Stimulated activated CD4-positive, alpha-beta T cell treated with anti-CD3 and anti-CD28 coated beads, TNF-alpha, amount 100 ng/mL, for 24 hours (primary cell): ENCODE measurements at regions not wholly inside any gene's neighbourhood (a gene's known extent, or its start where the extent isn't known, plus 50 kb on each side); places are given as distances from the start of the nearest gene placed in this dataset.
"Not testable (repeated sequence)": the region's sequence is repeated elsewhere in the genome, so short reads cannot be mapped to it uniquely, and the experiment has no call there.

Experiments used
- DNase-seq, 3 experiments: peaks; one replicate each; pipeline ENCODE4 v3.0.0-alpha.2; 2020; ENCODE audit warnings: low read depth in 3 of 3

DNA sequence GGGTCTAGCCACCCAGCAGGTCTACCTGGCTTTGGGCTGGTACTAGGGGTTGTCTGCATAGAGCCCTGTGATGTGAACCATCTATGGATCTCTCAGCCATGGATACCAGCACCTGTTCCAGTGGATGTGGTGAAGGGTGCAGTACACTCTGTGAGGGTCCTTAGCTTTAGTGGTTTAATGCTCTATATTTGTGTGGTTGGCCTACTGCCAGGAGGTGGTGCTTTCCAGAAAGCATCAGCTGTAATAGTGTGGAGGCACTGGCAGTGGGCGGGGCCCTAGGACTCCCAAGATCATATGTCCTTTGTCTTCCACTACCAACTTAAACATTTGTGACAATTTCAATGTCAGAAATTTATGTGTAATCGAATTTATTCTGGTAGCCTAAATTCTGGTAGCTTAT, 1065.1 kb downstream of the RPIA start:
- not testable (repeated sequence) for DNase-seq

DNA sequence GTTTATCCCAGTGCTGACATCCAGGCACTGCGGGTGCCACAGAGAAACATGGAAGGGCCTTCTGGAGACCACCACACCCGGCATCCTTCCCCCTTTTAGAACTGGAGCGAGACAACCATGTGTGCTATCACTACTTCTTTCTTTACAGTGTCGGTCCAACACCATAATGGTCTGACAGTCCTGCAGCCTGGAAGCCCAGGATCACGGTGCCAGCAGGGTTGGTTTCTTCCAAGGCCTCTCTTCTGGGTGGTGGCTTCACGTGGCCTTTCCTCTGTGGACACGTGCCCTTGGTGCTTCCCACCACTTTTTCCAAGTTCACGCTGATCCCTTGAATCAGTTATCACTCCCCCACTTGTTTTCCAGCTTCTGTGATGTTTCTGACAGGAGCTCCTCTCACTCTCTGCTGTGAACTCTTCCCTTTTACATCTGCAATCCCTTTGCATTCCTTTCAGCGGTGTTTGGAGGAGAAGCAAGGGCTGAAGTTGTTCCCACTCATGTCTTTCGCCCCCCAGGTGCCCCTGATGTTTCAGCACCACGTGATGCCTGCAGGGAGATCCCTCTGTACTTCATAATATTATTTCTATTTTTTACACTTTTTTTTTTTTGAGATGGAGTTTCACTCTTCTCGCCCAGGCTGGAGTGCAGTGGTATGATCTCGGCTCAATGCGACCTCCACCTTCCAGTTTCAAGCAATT, 1067.0 kb downstream of the RPIA start:
- DNase-seq = not testable (repeated sequence)

DNA sequence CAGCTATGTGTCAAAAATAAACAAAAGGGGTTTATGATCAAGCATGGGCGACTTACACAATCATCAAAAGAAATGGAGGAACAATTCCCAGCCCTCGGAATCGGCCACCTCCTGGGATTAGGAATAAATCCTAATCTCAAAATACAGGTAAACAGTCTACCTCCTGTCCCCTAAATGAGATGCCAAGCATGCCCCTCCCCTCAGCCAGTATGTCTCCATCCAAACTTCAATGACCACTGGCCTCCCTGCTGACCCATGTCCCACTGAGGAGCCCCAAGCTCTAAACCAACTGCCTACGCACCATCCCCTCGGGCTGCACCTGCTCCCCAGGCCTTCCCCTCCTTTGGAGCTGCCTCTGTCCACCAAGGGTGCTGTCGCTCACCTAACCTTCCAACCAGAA, 1069.3 kb downstream of the RPIA start:
- DNase-seq = not testable (repeated sequence)

DNA sequence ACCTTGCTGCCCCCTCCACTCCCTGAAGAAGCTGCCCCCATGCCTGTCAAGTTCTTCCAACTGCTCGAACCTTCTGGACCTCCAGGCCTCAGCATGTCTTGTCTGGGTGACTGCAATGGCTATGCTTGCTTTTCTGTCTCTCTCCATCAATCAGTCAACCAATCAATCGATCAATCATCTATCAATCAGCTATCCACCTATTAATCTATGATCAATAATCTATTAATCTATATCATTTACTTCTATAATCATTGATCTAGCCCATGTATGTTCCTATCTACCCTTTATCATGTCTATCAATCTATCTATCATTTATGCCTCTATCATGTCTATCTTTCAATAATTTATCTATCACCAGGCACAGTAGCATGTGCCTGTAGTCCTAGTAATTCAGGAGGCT, 1069.7 kb downstream of the RPIA start:
- DNase-seq = not testable (repeated sequence)

DNA sequence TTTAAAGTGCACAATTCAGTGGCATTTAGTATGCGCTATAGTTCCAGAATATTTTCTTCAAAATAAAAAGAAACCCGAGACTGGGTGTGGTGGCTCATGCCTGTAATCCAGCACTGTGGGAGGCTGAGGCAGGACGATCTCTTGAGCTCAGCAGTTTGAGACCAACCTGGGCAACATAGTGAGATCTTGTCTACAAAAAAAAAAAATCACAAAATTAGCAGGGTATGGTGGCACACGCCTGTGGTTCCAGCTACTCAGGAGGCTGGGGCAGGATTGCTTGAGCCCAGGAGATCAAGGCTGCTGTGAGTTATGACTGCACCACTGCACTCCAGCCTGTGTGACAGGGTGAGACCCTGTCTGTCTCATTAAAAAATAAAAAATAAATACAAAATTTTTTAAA, 1070.4 kb downstream of the RPIA start:
- not testable (repeated sequence) for DNase-seq

DNA sequence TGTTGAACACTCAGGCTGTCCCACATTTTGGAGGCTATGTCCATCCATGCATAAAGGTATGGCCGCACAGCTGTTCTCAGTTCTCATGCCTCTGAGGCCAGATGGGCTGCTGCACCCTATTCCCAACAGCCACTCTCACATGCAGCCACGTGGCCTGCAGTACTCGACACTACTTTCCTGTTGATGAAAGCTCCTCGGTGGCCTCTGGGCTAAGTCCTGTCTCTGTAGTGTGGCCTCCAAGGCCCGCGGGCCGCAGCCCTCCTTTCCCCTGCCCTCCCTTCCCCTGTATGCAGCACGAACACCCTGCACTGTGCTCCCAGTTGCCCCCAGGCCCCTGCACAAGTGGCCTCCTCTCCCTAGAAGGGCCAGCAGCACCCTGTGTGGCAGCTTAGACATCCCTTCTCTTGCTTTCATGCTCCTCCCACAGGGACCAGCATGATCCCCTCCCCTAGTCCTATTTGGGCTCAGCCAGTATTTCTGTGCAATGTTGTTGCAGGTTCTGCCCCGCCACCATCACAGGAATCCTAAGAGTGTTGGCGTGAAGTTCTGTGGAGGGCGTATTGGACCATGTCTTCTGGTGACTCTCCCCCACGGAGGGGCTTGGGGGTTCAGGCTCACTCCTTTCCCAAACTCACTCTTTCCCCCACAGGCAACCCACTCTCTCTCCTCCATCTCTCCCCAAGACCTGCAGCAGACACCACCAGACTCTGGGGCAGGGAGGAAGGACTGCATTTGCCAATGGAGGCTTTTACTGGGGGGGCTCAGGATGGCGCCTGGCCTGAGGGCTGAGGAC, 1071.2 kb downstream of the RPIA start:
- DNase-seq = not testable (repeated sequence)

DNA sequence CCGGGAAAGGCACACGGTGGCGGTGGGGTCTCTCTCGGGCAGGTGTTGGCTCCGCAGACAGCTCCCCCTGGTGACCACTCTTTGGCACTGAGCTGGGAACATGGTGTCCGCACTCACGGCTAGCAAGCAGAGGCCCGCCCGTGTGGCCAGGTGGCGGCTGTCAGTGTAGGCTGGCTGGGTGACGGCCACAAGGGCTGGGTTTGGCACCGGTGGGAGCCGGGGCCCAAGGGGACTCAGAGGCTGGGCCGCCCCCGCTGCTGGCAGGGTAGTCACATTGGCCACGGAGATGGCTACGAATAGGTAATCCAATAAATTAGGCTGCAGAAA, 1071.7 kb downstream of the RPIA start:
- no peak for DNase-seq

DNA sequence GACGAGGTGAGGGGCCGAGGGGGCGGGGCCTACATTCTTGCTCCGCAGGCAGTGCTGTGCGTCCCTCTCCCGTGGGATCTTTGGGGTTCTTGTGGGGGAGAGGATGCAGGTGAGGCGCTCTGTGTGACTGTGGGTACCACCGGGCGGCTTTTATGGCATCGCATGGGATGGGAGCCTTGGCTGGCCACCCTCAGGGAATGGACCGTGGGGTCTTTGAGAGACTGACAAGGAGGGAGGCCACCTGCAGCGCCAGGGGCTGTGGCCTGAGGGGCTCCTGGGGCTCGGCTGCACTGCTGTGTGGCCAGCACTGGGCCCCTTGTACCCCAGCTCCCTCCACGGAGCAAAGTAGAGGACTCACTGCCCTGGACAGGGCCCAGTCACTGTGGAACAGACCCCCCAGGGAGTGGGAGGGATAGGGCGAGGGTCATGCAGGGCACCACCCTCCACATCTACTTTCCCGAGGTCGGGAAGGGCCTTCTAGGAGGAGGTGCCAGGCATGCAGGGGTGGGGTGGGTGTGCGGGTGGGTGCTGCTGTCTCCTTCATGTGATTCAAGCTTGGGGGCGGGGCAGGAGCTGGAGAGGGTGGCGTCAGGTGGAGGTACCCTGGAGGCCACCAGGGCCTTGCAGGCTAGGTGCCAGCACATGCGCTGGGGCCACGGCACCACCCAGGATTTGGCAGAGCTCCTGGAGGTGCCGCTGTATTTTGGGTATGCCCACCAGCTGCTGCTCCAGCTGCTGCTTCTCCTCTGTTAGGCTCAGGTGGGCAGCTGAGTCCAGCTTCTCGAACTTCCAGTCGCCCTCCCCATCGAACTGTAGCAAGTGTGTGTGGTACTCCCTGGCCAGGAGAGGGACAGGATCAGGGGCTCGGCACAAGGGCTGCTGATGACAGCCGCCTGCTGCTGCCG, 1072.4 kb downstream of the RPIA start:
- DNase-seq = no peak

DNA sequence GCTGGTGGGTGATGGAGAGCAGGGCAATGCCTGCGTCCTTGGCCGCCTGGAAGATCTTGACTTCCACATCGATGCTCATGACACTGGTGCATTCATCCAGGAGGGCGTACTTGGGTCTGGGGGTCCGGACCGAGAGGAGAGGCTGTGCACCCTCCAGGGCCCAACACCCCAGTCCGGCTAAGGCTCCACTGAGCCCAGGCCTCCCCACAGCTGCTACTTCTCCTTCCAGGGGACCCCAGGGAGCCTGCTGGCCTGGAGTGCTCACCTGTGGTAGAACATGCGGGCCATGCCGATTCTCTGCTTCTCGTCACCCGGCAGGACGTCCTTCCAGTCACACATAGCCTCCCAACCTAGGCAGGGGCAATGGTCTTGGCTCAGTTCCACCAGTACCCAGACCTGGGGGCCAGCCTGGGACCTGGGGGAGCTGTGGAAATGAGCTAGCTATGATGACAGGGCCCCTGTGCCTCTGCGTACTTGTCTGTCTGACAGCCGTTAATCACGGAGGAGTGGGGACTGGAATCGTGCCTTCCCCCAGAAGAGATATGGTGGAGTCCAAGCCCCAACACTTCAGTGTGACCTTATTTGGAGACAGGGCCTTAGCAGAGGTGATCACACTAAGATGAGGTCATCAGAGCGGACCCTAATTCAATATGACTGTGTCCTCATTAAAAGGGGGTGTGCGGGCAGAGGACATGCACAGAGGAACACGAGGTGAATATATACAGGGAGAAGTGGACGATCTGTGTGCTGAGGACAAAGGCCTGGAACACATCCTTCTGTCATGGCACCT, 1073.3 kb downstream of the RPIA start:
- DNase-seq = not testable (repeated sequence)

DNA sequence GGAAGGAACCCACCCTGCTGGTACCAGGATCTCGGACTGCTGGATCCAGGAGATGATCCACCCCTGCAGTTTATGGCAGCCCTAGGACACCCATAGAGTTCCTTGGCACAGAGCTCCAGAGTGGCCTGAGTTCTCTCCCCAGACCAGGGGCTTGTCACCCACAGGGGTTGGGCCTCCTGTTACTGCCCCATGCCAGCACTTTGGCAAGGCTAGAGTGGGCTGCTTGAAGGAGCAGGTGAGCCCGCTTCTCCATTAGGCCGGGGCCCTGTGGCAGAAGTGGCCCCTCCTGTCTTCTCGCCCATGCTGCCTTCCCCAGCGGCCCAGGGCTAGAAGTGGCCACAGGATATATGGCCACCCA, 1073.9 kb downstream of the RPIA start:
- DNase-seq = not testable (repeated sequence)

DNA sequence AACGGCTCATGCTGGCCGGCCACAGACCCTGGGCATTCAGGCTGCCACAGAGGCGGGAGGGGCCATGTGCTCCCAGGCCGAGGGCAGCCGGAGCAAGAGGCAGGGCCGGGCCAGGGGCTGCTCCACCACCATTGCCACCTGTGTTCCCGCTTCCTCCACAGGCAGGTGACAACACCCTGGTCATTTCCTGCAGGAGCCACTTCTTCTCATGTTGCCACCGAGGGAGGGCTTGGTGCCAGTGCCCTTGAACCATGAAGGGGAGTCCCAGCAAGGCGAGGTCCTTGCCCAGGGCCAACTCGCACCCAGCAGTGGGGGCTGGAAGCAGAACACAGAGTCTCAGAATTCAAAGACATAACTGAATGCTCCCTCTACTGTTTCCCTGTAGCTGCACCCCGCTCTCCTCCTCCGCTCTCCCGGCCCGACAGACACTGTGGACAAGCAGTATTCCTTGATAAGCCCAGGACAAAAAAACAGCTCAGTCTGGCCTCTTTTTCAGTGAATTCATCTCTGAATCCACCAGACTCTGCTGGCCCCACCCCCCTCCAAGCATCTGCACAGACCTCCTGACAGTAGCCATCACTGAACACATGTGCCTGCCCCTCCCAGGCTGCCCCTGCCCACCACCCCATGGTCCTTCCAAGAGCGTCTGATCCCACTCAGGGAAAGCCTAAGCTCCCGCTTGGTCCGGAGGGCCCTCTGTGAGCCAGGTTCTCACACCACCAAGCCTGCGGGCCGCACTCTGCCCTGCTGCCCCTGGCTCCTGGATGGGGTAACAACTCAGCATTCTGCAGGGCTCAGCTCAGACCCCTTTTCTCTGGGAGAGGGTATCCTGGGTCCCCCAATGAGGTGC, 1074.9 kb downstream of the RPIA start:
- not testable (repeated sequence) for DNase-seq

DNA sequence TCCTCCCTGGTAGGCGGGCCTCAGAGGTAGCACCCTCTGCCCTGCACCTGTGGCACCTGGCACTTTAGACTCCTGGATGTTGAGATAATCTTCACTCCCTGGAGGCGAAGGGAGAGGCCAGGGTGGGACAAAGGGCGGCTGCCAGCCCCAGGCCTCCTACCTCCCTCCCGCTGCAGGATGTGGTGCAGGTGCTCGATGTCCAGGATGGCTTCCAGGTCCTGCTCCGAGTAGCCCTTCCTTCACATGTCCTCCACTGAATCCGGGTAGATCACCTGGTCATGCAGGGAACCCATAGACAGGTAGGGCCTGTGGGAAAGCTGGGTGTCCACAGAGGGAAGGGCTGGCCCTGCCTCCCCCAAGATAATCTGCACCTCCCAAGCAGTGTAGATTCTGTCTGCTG, 1075.6 kb downstream of the RPIA start:
- DNase-seq = not testable (repeated sequence)

DNA sequence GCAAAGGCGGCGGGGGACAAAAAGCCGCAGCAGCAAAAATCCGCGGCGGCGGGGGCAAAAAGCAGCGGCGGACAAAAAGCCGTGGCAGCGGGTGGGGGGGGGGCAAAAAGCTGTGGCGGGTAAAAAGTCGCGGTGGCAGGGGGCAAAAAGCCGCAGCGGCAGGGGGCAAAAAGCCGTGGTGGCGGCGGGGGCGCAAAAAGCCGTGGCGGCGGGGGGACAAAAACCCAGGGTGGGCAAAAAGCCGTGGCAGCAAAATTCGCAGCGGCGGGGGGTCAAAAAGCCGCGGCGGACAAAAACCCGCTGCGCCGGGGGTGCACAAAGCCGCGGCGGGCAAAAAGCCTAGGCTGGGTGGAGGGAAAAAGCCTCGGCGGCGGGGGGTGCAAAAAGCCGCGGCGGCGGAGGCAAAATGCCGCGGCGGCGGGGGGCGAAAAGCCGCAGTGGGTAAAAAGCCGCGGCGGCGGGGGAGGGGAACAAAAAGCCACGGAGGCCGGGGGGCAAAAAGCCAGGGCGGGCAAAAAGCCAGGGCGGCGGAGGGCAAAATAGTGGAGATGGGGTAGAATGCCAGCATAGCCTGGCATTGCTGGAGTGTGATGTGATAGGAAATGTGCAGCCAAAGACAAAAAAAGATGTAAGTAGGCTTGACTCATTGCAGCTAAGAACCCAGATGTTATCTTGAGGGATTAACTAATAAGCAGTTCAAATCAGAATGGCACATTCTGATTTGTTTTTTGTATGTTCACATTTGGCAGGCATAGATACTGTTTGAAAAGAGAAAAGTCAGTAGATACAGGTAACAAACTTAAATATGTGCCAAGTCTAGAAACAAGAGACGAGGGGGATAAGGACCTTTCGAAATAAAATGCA, 1076.3 kb downstream of the RPIA start:
- no peak for DNase-seq

DNA sequence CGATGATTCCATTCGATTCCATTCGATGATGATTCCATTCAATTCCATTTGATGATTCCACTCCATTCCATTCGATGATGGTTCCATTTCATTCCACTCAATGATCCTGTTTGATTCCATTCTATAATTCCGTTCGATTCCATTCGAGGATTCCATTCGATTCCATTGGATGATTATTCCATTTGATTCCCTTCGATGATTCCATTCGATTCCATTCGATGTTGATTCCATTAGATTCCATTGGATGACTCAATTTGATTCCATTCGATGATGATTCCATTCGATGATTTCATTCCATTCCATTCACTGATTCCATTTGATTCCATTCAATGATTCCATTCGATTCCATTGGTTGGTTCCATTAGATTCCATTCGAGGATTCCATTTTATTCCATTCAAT, 1084.4 kb downstream of the RPIA start:
- DNase-seq = no peak

DNA sequence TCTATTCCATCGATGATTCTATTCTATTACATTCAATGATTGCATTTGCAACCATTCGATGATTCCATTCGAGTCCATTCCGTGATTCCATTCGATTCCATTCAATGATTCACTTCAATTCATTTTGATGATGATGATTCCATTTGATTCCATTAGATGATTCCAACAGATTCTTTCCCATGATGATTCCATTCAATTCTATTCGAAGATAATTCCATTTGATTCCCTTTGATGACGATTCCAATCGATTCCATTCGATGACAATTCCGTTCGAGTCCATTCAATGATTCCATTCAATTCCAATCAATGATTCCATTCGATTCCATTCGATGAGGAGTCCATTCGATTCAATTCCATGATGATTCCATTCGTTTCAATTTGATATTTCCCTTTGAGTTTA, 1088.8 kb downstream of the RPIA start:
- DNase-seq = no peak

DNA sequence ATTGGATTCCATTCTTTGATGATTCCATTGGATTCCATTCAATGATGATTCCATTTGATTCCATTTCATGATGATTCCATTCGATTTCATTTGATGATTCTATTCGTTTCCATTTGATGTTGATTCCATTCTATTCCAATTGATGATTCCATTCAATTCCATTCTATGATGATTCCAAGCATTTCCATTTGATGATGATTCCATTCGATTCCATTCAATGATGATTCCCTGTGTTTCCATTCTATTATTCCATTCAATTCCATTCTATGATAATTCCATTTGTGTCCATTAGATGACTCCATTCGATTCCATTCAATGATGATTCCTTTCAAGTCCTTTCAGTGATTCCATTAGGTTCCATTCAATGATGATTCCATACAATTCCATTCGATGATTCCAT, 1090.5 kb downstream of the RPIA start:
- DNase-seq = no peak

DNA sequence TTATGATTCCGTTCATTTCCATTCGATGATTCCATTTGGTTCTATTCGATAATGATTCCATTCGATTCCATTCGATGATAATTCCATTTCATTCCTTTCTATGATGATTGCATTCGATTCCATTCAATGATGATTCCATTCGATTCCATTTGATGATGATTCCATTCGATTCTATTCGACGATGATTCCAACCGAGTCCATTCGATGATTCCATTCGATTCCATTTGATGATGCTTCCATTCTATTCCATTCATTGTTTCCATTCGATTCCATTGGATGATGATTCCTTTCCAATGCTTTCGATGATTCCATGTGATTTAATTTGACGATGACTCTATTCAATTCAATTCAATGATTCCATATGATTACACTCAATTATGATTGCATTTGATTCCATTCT, 1093.5 kb downstream of the RPIA start:
- DNase-seq = no peak

DNA sequence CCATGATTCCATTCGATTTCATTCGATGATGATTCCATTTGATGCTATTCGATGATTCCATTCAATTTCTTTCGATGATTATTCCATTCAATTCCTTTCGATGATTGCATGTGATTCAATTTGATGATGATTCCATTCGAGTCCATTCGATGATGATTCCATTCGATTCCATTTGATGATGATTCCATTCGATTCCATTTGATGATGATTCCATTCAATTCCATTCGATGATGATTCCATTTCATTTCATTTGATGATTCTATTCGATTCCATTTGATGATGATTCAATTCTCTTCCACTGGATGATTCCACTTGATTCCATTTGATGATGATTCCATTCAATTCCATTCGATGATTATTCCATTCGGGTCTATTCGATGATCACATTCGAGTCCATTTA, 1094.1 kb downstream of the RPIA start:
- DNase-seq = not testable (repeated sequence)

DNA sequence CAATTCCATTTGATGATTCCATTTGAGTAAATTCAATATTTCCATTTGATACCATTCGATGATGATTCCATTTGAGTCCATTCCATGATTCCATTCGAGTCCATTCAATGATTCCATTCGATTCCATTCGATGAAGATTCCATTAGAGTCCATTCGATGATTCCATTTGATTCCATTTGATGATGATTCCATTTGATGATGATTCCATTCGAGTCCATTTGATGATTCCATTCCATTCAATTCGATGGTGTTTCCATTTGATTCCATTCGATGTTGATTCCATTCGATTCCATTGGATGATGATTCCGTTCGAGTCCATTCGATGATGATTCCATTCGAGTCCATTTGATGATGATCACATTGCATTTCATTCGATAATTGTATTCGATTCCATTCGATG, 1095.2 kb downstream of the RPIA start:
- not testable (repeated sequence) for DNase-seq

DNA sequence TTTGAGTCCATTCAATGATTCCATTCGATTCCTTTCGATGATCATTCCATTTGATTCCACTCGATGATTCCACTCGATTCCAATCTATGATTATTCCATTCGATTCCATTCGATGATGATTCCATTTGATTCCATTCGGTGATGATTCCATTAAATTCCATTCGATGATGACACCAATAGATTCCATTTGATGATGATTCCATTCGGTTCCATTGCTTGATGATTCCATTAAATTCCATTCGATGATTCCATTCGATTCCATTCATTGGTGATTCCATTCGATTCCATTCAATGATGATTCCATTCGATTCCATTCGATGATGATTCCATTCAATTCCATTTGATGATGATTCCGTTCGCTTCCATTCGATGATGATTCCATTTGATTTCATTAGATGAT, 1104.1 kb downstream of the RPIA start:
- DNase-seq = not testable (repeated sequence)
